Retinal pigment epithelial cell (primary cell): ENCODE measurements at regions not wholly inside any gene's neighbourhood (a gene's known extent, or its start where the extent isn't known, plus 50 kb on each side); places are given as distances from the start of the nearest gene placed in this dataset.

Source experiments
- DNase-seq: peaks from one replicate; pipeline ENCODE4 v3.0.0-alpha.2; 2010; ENCODE audit warnings: low read depth
- H3K4me3 ChIP-seq: 2 replicates; pipeline ENCODE4 v1.5.1; 2011; ENCODE audit warnings: mild to moderate bottlenecking, low read length, control low read depth, moderate library complexity
- TF ChIP-seq, protein P1 (sequence below): conservative IDR thresholded peaks from 2 replicates; pipeline ENCODE4 v1.5.1; 2011; ENCODE audit warnings: low read depth, low read length, control low read depth, inconsistent platforms

DNA sequence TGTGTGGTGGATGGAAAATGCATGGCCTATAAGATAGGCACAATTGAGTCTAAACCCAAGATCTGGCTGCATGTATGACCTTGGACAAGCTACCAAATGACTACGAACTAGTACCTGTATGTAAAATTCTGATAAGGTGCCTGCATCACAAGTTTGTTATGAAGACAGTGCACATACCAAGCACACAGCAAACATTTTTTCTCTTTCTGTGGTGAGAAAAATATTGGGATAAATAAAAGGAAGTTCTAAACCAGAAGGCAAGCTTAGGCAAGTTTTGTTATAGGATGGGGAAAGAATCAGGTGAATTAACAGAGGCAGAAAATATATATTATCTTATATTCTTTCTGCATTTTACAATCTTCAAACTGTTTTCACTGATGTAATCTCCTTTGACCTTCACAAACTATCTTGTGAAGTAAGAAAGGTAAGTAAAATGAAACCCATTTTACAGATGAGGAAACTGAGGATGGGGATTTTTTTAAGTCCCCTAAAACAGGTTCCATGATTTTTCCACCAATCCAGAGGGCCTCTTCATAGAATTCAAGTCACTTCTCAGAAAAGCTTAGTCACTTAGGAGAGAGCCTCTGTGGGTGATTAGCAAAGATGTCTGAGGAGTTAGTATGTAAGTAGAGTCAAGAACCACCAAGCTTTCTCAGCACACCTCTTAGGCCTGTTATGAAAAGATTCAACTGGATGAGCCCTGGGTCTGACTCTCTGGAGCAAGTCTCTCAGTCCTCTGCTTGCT is 132.0 kb upstream of the RAP1B start:
- TF ChIP-seq, protein P1, sequence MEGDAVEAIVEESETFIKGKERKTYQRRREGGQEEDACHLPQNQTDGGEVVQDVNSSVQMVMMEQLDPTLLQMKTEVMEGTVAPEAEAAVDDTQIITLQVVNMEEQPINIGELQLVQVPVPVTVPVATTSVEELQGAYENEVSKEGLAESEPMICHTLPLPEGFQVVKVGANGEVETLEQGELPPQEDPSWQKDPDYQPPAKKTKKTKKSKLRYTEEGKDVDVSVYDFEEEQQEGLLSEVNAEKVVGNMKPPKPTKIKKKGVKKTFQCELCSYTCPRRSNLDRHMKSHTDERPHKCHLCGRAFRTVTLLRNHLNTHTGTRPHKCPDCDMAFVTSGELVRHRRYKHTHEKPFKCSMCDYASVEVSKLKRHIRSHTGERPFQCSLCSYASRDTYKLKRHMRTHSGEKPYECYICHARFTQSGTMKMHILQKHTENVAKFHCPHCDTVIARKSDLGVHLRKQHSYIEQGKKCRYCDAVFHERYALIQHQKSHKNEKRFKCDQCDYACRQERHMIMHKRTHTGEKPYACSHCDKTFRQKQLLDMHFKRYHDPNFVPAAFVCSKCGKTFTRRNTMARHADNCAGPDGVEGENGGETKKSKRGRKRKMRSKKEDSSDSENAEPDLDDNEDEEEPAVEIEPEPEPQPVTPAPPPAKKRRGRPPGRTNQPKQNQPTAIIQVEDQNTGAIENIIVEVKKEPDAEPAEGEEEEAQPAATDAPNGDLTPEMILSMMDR: no peak
- DNase-seq: no peak

DNA sequence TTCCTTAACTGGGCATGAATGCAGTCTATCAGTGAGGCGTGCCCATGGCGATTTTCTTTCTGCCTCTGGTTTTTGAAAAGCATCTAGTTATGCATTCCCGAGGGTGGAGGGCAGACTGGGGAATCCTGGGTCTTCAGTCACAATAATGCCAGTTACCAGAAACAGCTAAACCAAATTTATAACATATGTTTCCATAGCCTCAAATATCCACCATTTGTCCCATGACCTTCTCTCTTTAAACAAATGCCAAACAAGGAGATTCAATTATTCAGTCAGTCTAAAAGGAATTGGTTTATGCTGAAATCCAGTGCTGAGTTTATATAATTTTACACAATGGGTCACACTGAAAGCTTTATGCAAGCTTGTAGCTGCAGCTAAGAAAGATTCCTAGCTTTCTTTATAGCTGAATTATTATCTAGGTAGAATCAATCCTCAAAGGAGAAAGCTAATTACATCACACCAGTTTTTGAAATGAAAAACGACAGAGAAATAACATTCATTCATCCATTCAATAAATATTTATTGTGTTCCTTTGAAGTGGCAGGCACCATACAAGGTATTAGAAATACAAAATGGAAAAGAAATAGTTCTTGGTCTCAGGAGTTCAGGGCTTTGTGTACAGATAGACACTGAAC is 131.3 kb upstream of the RAP1B start:
- no peak for DNase-seq

More for the DNA sequence above, 132.0 kb upstream of the RAP1B start:
- no peak overlapping the region for H3K4me3 ChIP-seq

GRCh38 chr12:68479896-68480291 is 130.8 kb upstream of the RAP1B start:
- TF ChIP-seq, protein P1: no peak
- H3K4me3 ChIP-seq: no peak overlapping the region
- DNase-seq: no peak

More for the DNA sequence above, 131.3 kb upstream of the RAP1B start:
- H3K4me3 ChIP-seq: no peak overlapping the region
- TF ChIP-seq, protein P1: no peak

DNA sequence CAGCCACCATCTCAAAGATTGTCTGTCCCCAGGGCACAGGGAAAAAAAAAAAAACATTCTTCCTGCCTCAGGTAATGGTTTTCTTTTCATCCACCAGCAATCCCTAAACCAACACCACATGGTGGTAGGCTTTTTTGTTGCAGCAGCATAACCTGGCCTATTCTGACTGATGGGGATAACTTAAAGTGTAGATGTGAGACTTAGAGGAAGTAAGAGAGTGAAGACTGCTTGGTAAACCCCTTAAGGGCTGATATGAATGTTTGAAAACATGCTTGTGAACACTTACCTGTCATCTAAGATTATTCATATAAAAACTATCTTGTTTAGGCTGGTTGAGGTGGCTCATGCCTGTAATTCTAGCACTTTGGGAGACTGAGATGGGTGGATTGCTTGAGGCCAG is 130.2 kb upstream of the RAP1B start:
- H3K4me3 ChIP-seq: no peak overlapping the region
- TF ChIP-seq, protein P1: no peak
- no peak for DNase-seq

GRCh38 chr12:68481181-68481941 is 129.3 kb upstream of the RAP1B start:
- no peak for DNase-seq
- H3K4me3 ChIP-seq: no peak overlapping the region
- TF ChIP-seq, protein P1: no peak

- no peak overlapping the region for H3K4me3 ChIP-seq
- DNase-seq: no peak
- TF ChIP-seq, protein P1: no peak
These were observed 128.7 kb upstream of the RAP1B start for GRCh38 chr12:68482014-68482413.
